ENCODE measurements at regions not wholly inside any gene's neighbourhood (a gene's known extent, or its start where the extent isn't known, plus 50 kb on each side); places are given as distances from the start of the nearest gene placed in this dataset.

DNA sequence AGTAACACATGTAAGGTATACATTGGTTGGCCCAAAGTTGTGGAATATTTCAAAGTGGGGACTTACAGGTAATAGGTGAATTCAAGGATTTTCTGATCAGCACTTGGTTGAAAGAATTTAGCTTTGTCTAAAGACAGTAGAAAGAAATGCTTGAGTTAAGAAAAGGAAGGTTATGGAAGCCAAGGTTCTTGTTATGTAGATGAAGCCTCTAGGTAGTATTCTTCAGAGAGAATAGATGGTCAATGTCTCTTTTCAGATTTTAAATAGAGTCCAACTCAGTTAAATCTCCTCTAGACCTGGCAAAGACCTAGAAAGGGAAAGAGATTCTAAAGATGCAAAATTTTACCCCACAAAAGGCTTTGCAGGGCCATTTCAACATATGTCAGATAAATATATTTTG, 157.4 kb downstream of the ANKRD30B start:
- no peak overlapping the region for H3K4me3 Mint-ChIP-seq
- H3K27me3 Mint-ChIP-seq = no peaks in the 10 kb centered on the region
- no peak for DNase-seq
- H3K4me3 ChIP-seq (ENCODE audit: low read length in 2 of 2) = no peak overlapping the region
- H3K9me3 ChIP-seq (ENCODE audit: control insufficient read depth in 1 of 2, low read length in 2 of 2) = no peaks in the 10 kb centered on the region
- intact Hi-C loops (cut with micrococcal nuclease) = no loop called here
- H3K36me3 Mint-ChIP-seq = no peaks in the 10 kb centered on the region
- H3K27ac Mint-ChIP-seq = peak overlapping the region in 1 of 7 donors; percentile 16
- H3K9me3 Mint-ChIP-seq = no peaks in the 10 kb centered on the region
- ChIA-PET POLR2A (ENCODE audit: partially characterized antibody) (no interaction called here), CTCF (ENCODE audit: partially characterized antibody) (no interaction called here)
- no peaks in the 10 kb centered on the region for H3K36me3 ChIP-seq (ENCODE audit: insufficient read depth, low read length)
- no peak overlapping the region for H3K27ac ChIP-seq (ENCODE audit: low read depth, low read length)
- H3K4me1 ChIP-seq (ENCODE audit: insufficient read depth, low read length) = no peaks in the 10 kb centered on the region
- no peaks in the 10 kb centered on the region for H3K4me1 Mint-ChIP-seq
- no peaks in the 10 kb centered on the region for H3K27me3 ChIP-seq (ENCODE audit: insufficient read depth, low read length)

GRCh38 chr18:14905979-14906378, 158.0 kb downstream of the ANKRD30B start:
- H3K9me3 Mint-ChIP-seq = no peaks in the 10 kb centered on the region
- CTCF ChIA-PET (ENCODE audit: partially characterized antibody) = no interaction called here
- H3K4me1 Mint-ChIP-seq = no peaks in the 10 kb centered on the region
- Histone ChIP-seq H3K9me3 (ENCODE audit: control insufficient read depth in 1 of 2, low read length in 2 of 2) (no peaks in the 10 kb centered on the region), H3K4me3 (ENCODE audit: low read length in 2 of 2) (no peak overlapping the region), H3K36me3 (ENCODE audit: insufficient read depth, low read length) (no peaks in the 10 kb centered on the region), H3K27ac (ENCODE audit: low read depth, low read length) (no peak overlapping the region), H3K27me3 (ENCODE audit: insufficient read depth, low read length) (no peaks in the 10 kb centered on the region), H3K4me1 (ENCODE audit: insufficient read depth, low read length) (no peaks in the 10 kb centered on the region)
- POLR2A ChIA-PET (ENCODE audit: partially characterized antibody) = no interaction called here
- H3K36me3 Mint-ChIP-seq = no peaks in the 10 kb centered on the region
- H3K27ac Mint-ChIP-seq = peak overlapping the region in 2 of 7 donors; percentile 1 to 50
- H3K4me3 Mint-ChIP-seq = no peak overlapping the region
- DNase-seq = no peak
- intact Hi-C loops (cut with micrococcal nuclease) = no loop called here
- no peaks in the 10 kb centered on the region for H3K27me3 Mint-ChIP-seq

DNA sequence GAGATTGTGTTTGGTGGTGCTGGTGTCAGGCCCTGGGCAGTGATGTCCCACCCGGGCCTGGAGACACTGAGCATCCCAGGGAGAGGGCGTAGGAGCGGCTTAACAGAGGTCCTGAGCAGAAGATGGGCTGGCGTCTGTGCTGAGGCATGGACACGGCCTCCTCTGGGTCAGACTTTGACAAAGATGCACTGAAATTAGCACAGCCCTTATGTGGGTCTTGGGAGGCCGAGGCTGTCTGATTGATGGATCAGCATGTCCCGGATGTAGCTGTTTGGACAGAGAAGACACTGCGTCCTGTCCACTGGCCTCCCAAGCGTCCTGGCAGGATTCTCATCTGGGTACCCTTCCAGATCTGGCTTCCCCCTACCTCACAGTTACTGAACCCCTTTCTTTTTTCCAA, 159.4 kb downstream of the ANKRD30B start:
- POLR2A ChIA-PET (ENCODE audit: partially characterized antibody) = no interaction called here
- H3K4me3 ChIP-seq (ENCODE audit: low read length in 2 of 2) = no peak overlapping the region

GRCh38 chr18:14908541-14908940, 160.6 kb downstream of the ANKRD30B start:
- no peaks in the 10 kb centered on the region for H3K4me1 Mint-ChIP-seq
- CTCF ChIA-PET (ENCODE audit: partially characterized antibody) = no interaction called here

More for the DNA sequence above, 159.4 kb downstream of the ANKRD30B start:
- Histone ChIP-seq H3K36me3 (ENCODE audit: insufficient read depth, low read length) (no peaks in the 10 kb centered on the region), H3K27ac (ENCODE audit: low read depth, low read length) (no peak overlapping the region), H3K4me1 (ENCODE audit: insufficient read depth, low read length) (no peaks in the 10 kb centered on the region), H3K27me3 (ENCODE audit: insufficient read depth, low read length) (no peaks in the 10 kb centered on the region), H3K9me3 (ENCODE audit: control insufficient read depth in 1 of 2, low read length in 2 of 2) (no peaks in the 10 kb centered on the region)
- Mint-ChIP-seq H3K4me3 (no peak overlapping the region), H3K36me3 (no peaks in the 10 kb centered on the region), H3K9me3 (peaks cover 0 to 2% (median 0%) of the 10 kb centered on the region in 8 donors), H3K4me1 (no peaks in the 10 kb centered on the region), H3K27me3 (peaks cover 0 to 2% of the 10 kb centered on the region in 2 donors), H3K27ac (no peak overlapping the region)
- DNase-seq = no peak
- intact Hi-C loops (cut with micrococcal nuclease) = no loop called here
- CTCF ChIA-PET (ENCODE audit: partially characterized antibody) = no interaction called here

DNA sequence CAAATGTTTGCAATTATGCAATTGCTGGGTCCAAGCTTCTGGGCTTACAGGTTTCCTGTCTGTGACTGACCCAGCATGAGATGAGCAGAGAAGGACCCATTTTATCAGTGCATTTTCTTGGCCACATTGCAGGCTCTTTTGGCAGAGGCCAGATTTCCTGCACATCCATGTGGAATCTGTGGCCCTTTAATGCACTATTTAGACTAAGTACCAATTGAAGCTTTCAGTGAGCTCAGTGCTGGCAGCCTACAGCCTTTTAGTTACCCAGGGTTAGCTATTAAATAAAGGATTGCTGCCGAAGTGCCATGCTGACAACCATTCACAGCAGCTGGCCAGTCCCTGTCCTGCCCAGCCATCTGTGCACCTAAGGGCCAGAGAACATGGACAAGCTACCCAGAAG, 165.0 kb downstream of the ANKRD30B start:
- no peak overlapping the region for H3K27ac ChIP-seq (ENCODE audit: low read depth, low read length)
- H3K36me3 ChIP-seq (ENCODE audit: insufficient read depth, low read length) = no peaks in the 10 kb centered on the region
- Mint-ChIP-seq H3K27me3 (peaks cover 0 to 2% of the 10 kb centered on the region in 2 donors), H3K4me3 (no peak overlapping the region), H3K36me3 (no peaks in the 10 kb centered on the region), H3K4me1 (no peaks in the 10 kb centered on the region), H3K27ac (no peak overlapping the region), H3K9me3 (peaks cover 0 to 3% (median 0%) of the 10 kb centered on the region in 8 donors)
- CTCF ChIA-PET (ENCODE audit: partially characterized antibody) = no interaction called here
- intact Hi-C loops (cut with micrococcal nuclease) = no loop called here
- H3K4me3 ChIP-seq (ENCODE audit: low read length in 2 of 2) = no peak overlapping the region
- H3K9me3 ChIP-seq (ENCODE audit: control insufficient read depth in 1 of 2, low read length in 2 of 2) = no peaks in the 10 kb centered on the region
- no peaks in the 10 kb centered on the region for H3K27me3 ChIP-seq (ENCODE audit: insufficient read depth, low read length)
- H3K4me1 ChIP-seq (ENCODE audit: insufficient read depth, low read length) = no peaks in the 10 kb centered on the region
- POLR2A ChIA-PET (ENCODE audit: partially characterized antibody) = no interaction called here
- no peak for DNase-seq

More at GRCh38 chr18:14908541-14908940, 160.6 kb downstream of the ANKRD30B start:
- H3K27me3 Mint-ChIP-seq = peaks cover 0 to 2% of the 10 kb centered on the region in 2 donors
- no peaks in the 10 kb centered on the region for H3K4me1 ChIP-seq (ENCODE audit: insufficient read depth, low read length)
- DNase-seq = no peak
- H3K9me3 ChIP-seq (ENCODE audit: control insufficient read depth in 1 of 2, low read length in 2 of 2) = no peaks in the 10 kb centered on the region
- H3K27ac ChIP-seq (ENCODE audit: low read depth, low read length) = no peak overlapping the region
- no peak overlapping the region for H3K4me3 ChIP-seq (ENCODE audit: low read length in 2 of 2)
- H3K9me3 Mint-ChIP-seq = peaks cover 0 to 3% (median 0%) of the 10 kb centered on the region in 8 donors
- no peak overlapping the region for H3K27ac Mint-ChIP-seq
- POLR2A ChIA-PET (ENCODE audit: partially characterized antibody) = no interaction called here
- no peaks in the 10 kb centered on the region for H3K36me3 Mint-ChIP-seq
- no peak overlapping the region for H3K4me3 Mint-ChIP-seq
- intact Hi-C loops (cut with micrococcal nuclease) = no loop called here
- H3K36me3 ChIP-seq (ENCODE audit: insufficient read depth, low read length) = no peaks in the 10 kb centered on the region
- H3K27me3 ChIP-seq (ENCODE audit: insufficient read depth, low read length) = no peaks in the 10 kb centered on the region

- peaks cover 0 to 2% of the 10 kb centered on the region in 2 donors for H3K27me3 Mint-ChIP-seq
- Histone ChIP-seq H3K27ac (ENCODE audit: low read depth, low read length) (no peak overlapping the region), H3K9me3 (ENCODE audit: control insufficient read depth in 1 of 2, low read length in 2 of 2) (no peaks in the 10 kb centered on the region), H3K36me3 (ENCODE audit: insufficient read depth, low read length) (no peaks in the 10 kb centered on the region), H3K4me3 (ENCODE audit: low read length in 2 of 2) (no peak overlapping the region), H3K4me1 (ENCODE audit: insufficient read depth, low read length) (no peaks in the 10 kb centered on the region), H3K27me3 (ENCODE audit: insufficient read depth, low read length) (no peaks in the 10 kb centered on the region)
- H3K9me3 Mint-ChIP-seq = peaks cover 0 to 3% (median 0%) of the 10 kb centered on the region in 8 donors
- POLR2A ChIA-PET (ENCODE audit: partially characterized antibody) = no interaction called here
- H3K4me3 Mint-ChIP-seq = no peak overlapping the region
- intact Hi-C loops (cut with micrococcal nuclease) = no loop called here
- no peak for DNase-seq
- H3K27ac Mint-ChIP-seq = no peak overlapping the region
- no peaks in the 10 kb centered on the region for H3K36me3 Mint-ChIP-seq
- CTCF ChIA-PET (ENCODE audit: partially characterized antibody) = no interaction called here
- H3K4me1 Mint-ChIP-seq = no peaks in the 10 kb centered on the region
Observed at GRCh38 chr18:14914121-14914520, 166.1 kb downstream of the ANKRD30B start.

DNA sequence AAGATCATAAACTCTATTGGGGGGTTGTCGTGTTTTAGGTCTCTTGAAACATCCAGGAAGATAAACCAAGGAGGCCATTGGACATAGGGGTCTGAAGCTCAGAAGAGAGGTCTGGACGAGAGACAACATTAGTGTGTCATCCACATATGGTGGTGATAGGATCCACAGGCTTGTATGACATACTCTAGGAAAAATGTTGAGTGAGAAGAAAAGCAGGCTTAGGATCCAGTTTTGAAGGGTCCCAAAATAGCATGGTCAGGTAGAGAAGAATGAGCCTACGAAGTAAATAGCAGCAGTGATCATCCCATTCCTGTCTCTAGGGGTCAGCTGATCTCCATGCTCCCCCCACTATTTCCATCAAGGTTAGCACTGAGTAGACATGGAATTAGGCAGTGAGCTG, 166.8 kb downstream of the ANKRD30B start:
- Mint-ChIP-seq H3K9me3 (peaks cover 0 to 3% (median 0%) of the 10 kb centered on the region in 8 donors), H3K27me3 (peaks cover 0 to 2% of the 10 kb centered on the region in 2 donors), H3K4me1 (no peaks in the 10 kb centered on the region), H3K27ac (no peak overlapping the region), H3K36me3 (no peaks in the 10 kb centered on the region), H3K4me3 (no peak overlapping the region)
- ChIA-PET CTCF (ENCODE audit: partially characterized antibody) (no interaction called here), POLR2A (ENCODE audit: partially characterized antibody) (no interaction called here)
- H3K4me1 ChIP-seq (ENCODE audit: insufficient read depth, low read length) = no peaks in the 10 kb centered on the region
- H3K4me3 ChIP-seq (ENCODE audit: low read length in 2 of 2) = no peak overlapping the region
- no peaks in the 10 kb centered on the region for H3K27me3 ChIP-seq (ENCODE audit: insufficient read depth, low read length)
- H3K36me3 ChIP-seq (ENCODE audit: insufficient read depth, low read length) = no peaks in the 10 kb centered on the region
- intact Hi-C loops (cut with micrococcal nuclease) = no loop called here
- no peak for DNase-seq
- H3K9me3 ChIP-seq (ENCODE audit: control insufficient read depth in 1 of 2, low read length in 2 of 2) = no peaks in the 10 kb centered on the region
- no peak overlapping the region for H3K27ac ChIP-seq (ENCODE audit: low read depth, low read length)

DNA sequence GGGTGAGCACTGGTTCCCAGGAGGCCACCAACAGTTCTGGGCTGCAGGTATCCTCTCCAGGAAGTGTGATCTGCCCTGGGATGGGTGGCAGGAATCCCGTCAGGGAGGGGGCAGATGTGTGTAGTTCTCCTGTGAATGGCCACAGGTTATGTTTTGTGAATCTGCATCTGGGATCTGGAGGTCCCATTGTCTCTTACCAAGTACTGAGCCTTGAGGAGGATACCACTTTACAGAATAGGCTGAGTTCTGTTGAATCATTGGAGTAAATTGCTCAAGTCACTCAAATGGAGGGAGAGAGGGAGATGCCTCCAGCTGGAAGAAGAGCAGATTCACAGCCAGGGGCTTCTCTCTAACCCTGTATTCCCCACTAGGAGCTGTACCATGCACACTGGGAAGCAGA, 168.2 kb downstream of the ANKRD30B start:
- H3K9me3 Mint-ChIP-seq = peaks cover 0 to 3% (median 0%) of the 10 kb centered on the region in 8 donors
- no peaks in the 10 kb centered on the region for H3K4me1 Mint-ChIP-seq
- Histone ChIP-seq H3K9me3 (ENCODE audit: control insufficient read depth in 1 of 2, low read length in 2 of 2) (no peaks in the 10 kb centered on the region), H3K4me1 (ENCODE audit: insufficient read depth, low read length) (no peaks in the 10 kb centered on the region), H3K27ac (ENCODE audit: low read depth, low read length) (no peak overlapping the region), H3K36me3 (ENCODE audit: insufficient read depth, low read length) (no peaks in the 10 kb centered on the region), H3K27me3 (ENCODE audit: insufficient read depth, low read length) (no peaks in the 10 kb centered on the region), H3K4me3 (ENCODE audit: low read length in 2 of 2) (no peak overlapping the region)
- no peak overlapping the region for H3K27ac Mint-ChIP-seq
- H3K4me3 Mint-ChIP-seq = no peak overlapping the region
- CTCF ChIA-PET (ENCODE audit: partially characterized antibody) = no interaction called here
- H3K36me3 Mint-ChIP-seq = no peaks in the 10 kb centered on the region
- peaks cover 0 to 2% of the 10 kb centered on the region in 2 donors for H3K27me3 Mint-ChIP-seq
- DNase-seq = no peak
- POLR2A ChIA-PET (ENCODE audit: partially characterized antibody) = no interaction called here
- intact Hi-C loops (cut with micrococcal nuclease) = no loop called here
